H1 (cell line): ENCODE measurements at regions not wholly inside any gene's neighbourhood (a gene's known extent, or its start where the extent isn't known, plus 50 kb on each side); places are given as distances from the start of the nearest gene placed in this dataset.

Experiments
- CTCF ChIA-PET: fragments of 300-600 bp; sonication (Branson Sonifier 250); formaldehyde crosslinking; loops from one replicate; lab custom pipeline; 2021; ENCODE audit not compliant: partially characterized antibody; lab: Charles Lee
- POLR2A ChIA-PET: fragments of 300-600 bp; sonication (Branson Sonifier 250); formaldehyde crosslinking; loops from one replicate; lab custom pipeline; 2021; ENCODE audit warnings: inconsistent platforms; ENCODE audit not compliant: partially characterized antibody; lab: Charles Lee
- DNase-seq, 2 experiments: peaks; one replicate each; pipeline versions ENCODE4 v3.0.0 to v3.0.0-alpha.2; 2010 to 2022; ENCODE audit warnings: low spot score in 2 of 2, low read depth in 1 of 2, mixed read lengths in 1 of 2
- FAIRE-seq: peaks from 2 replicates; lab custom pipeline; 2011; peaks lifted over from hg19 to GRCh38; lab: Jason Lieb, UNC
- H2AFZ ChIP-seq: 2 replicates; pipeline ENCODE4 v1.8.1; 2012; ENCODE audit warnings: low read length, inconsistent platforms
- H2AK5ac ChIP-seq: 2 replicates; pipeline ENCODE4 v1.6.1; 2013; ENCODE audit warnings: low read depth, low read length
- H2BK120ac ChIP-seq: replicated peaks from 2 replicates; pipeline ENCODE3; 2013; ENCODE audit warnings: low read depth, low read length, inconsistent platforms
- H2BK12ac ChIP-seq: 2 replicates; pipeline ENCODE4 v1.6.1; 2013; ENCODE audit warnings: low read depth, low read length
- H2BK15ac ChIP-seq: 2 replicates; pipeline ENCODE4 v1.6.1; 2013; ENCODE audit warnings: low read length
- H2BK20ac ChIP-seq: 2 replicates; pipeline ENCODE4 v1.6.1; 2013; ENCODE audit warnings: low read length
- H2BK5ac ChIP-seq: 2 replicates; pipeline ENCODE4 v1.6.1; 2013; ENCODE audit warnings: low read depth, low read length
- H3K14ac ChIP-seq: 2 replicates; pipeline ENCODE4 v1.6.1; 2013; ENCODE audit warnings: inconsistent platforms; ENCODE audit not compliant: insufficient read length
- H3K18ac ChIP-seq: 2 replicates; pipeline ENCODE4 v1.6.1; 2013; ENCODE audit warnings: low read length; ENCODE audit errors: extremely low read depth
- H3K23ac ChIP-seq: 2 replicates; pipeline ENCODE4 v1.6.1; 2013; ENCODE audit warnings: inconsistent platforms; ENCODE audit not compliant: insufficient read length
- H3K23me2 ChIP-seq: 2 replicates; pipeline ENCODE4 v1.6.1; 2013; ENCODE audit warnings: low read depth, low read length
- H3K27ac ChIP-seq: 2 replicates; pipeline ENCODE4 v1.6.1; 2011; ENCODE audit warnings: low read depth, low read length, inconsistent platforms
- H3K27me3 ChIP-seq, 4 experiments: replicated peaks in 1 of 4; 1 replicate in 1 of 4; 2 replicates in 3 of 4; pipeline versions ENCODE4 v1.6.1 to v1.8.1; 2011 to 2013; ENCODE audit warnings: low read length in 3 of 4, mild to moderate bottlenecking in 3 of 4, inconsistent platforms in 2 of 4, mixed read lengths in 2 of 4, moderate library complexity in 1 of 4; ENCODE audit not compliant: control insufficient read depth in 3 of 4, insufficient read depth in 3 of 4; ENCODE audit errors: extremely low read depth in 1 of 4
- H3K36me3 ChIP-seq, 4 experiments: 2 replicates each; pipeline versions ENCODE4 v1.6.1 to v1.8.1; 2011 to 2013; ENCODE audit warnings: mild to moderate bottlenecking in 4 of 4, low read length in 3 of 4, moderate library complexity in 2 of 4, control low read depth in 1 of 4, inconsistent platforms in 1 of 4; ENCODE audit not compliant: insufficient read depth in 4 of 4, control insufficient read depth in 2 of 4
- H3K4ac ChIP-seq: replicated peaks from 2 replicates; pipeline ENCODE3; 2013; ENCODE audit warnings: low read length, low read depth, mixed read lengths, inconsistent platforms; ENCODE audit not compliant: insufficient read length
- H3K4me1 ChIP-seq, 4 experiments: replicated peaks in 1 of 4; 1 replicate in 1 of 4; 2 replicates in 3 of 4; pipeline versions ENCODE4 v1.6.1 to v1.8.1; 2011 to 2013; ENCODE audit warnings: low read length in 3 of 4, inconsistent platforms in 2 of 4, mixed read lengths in 1 of 4; ENCODE audit not compliant: insufficient read depth in 4 of 4, control insufficient read depth in 3 of 4
- H3K4me2 ChIP-seq, 2 experiments: 2 replicates each; pipeline versions ENCODE4 v1.6.1 to v1.8.1; 2011 to 2013; ENCODE audit warnings: low read depth in 2 of 2, low read length in 2 of 2, control low read depth in 1 of 2, inconsistent platforms in 1 of 2, mild to moderate bottlenecking in 1 of 2; ENCODE audit not compliant: insufficient read depth in 1 of 2
- H3K4me3 ChIP-seq, 4 experiments: fragments of 200-600, 300-600 bp in 1 of 4; sonication (generic), shearing (Covaris generic), sonication (Bioruptor Twin) in 1 of 4; 2 replicates each; pipeline versions ENCODE4 v1.5.1 to v1.8.1; 2011 to 2016; ENCODE audit warnings: low read length in 4 of 4, low read depth in 3 of 4, control low read depth in 2 of 4, inconsistent platforms in 2 of 4, mild to moderate bottlenecking in 2 of 4, mixed read lengths in 1 of 4, moderate library complexity in 1 of 4; ENCODE audit not compliant: insufficient read depth in 2 of 4; ENCODE audit errors: extremely low read depth in 1 of 4
- H3K56ac ChIP-seq: replicated peaks from 2 replicates; pipeline ENCODE3; 2013; ENCODE audit warnings: low read depth, mild to moderate bottlenecking, mixed read lengths, low read length, inconsistent platforms; ENCODE audit not compliant: insufficient read length
- H3K79me1 ChIP-seq: 2 replicates; pipeline ENCODE4 v1.6.1; 2013; ENCODE audit warnings: low read depth, low read length, control low read depth
- H3K79me2 ChIP-seq, 2 experiments: 2 replicates each; pipeline versions ENCODE4 v1.6.1 to v1.8.1; 2012 to 2013; ENCODE audit warnings: low read length in 2 of 2, mild to moderate bottlenecking in 2 of 2, inconsistent platforms in 1 of 2; ENCODE audit not compliant: insufficient read depth in 2 of 2, control insufficient read depth in 1 of 2
- H3K9ac ChIP-seq, 4 experiments: replicated peaks in 1 of 4; 1 replicate in 1 of 4; 2 replicates in 3 of 4; pipeline versions ENCODE4 v1.6.1 to v1.8.1; 2011 to 2013; ENCODE audit warnings: low read depth in 3 of 4, low read length in 3 of 4, control low read depth in 2 of 4, mild to moderate bottlenecking in 2 of 4, moderate library complexity in 2 of 4, inconsistent platforms in 1 of 4; ENCODE audit errors: extremely low read depth in 1 of 4
- H3K9me3 ChIP-seq, 2 experiments: 2 replicates each; pipeline versions ENCODE4 v1.6.1 to v1.8.1; 2012 to 2013; ENCODE audit warnings: mild to moderate bottlenecking in 2 of 2, moderate library complexity in 2 of 2, control low read depth in 1 of 2, inconsistent platforms in 1 of 2, low read depth in 1 of 2, low read length in 1 of 2, mixed read lengths in 1 of 2; ENCODE audit not compliant: insufficient read depth in 2 of 2
- H4K20me1 ChIP-seq, 2 experiments: replicated peaks in 1 of 2; 2 replicates each; pipeline versions ENCODE3 to v1.8.1; 2011 to 2013; ENCODE audit warnings: inconsistent platforms in 2 of 2, low read length in 2 of 2, mild to moderate bottlenecking in 1 of 2; ENCODE audit not compliant: insufficient read depth in 2 of 2, control insufficient read depth in 1 of 2
- H4K5ac ChIP-seq: 2 replicates; pipeline ENCODE4 v1.6.1; 2013; ENCODE audit warnings: low read length, low read depth, mixed read lengths, inconsistent platforms; ENCODE audit not compliant: insufficient read length
- H4K8ac ChIP-seq: 2 replicates; pipeline ENCODE4 v1.8.0; 2013; ENCODE audit warnings: mild to moderate bottlenecking, moderate library complexity, low read length, inconsistent platforms; ENCODE audit not compliant: insufficient read depth; ENCODE audit errors: extremely low read depth
- H4K91ac ChIP-seq: replicated peaks from 2 replicates; pipeline ENCODE3; 2013; ENCODE audit warnings: low read length, mixed read lengths, inconsistent platforms; ENCODE audit not compliant: insufficient read length
- E2F6 ChIP-seq: IDR thresholded peaks from 2 replicates; pipeline ENCODE4 v1.6.1; 2012; ENCODE audit warnings: inconsistent platforms
- EP300 ChIP-seq, 2 experiments: IDR thresholded peaks; 1 replicate in 1 of 2; 2 replicates in 1 of 2; pipeline ENCODE4 v1.6.1; 2011 to 2012; ENCODE audit warnings: low read depth in 2 of 2, low read length in 2 of 2, mild to moderate bottlenecking in 2 of 2, borderline replicate concordance in 1 of 2, inconsistent platforms in 1 of 2, moderate library complexity in 1 of 2
- FOSL1 ChIP-seq: IDR thresholded peaks from 2 replicates; pipeline ENCODE4 v1.6.1; 2011; ENCODE audit warnings: mild to moderate bottlenecking, low read depth, low read length, moderate library complexity; ENCODE audit not compliant: insufficient read depth
- JUND ChIP-seq: IDR thresholded peaks from 2 replicates; pipeline ENCODE4 v1.6.1; 2011; ENCODE audit warnings: mild to moderate bottlenecking, improper control_type of control experiment, low read length
- KDM5A ChIP-seq: fragments of 200-600 bp; IDR thresholded peaks from 2 replicates; pipeline ENCODE4 v1.7.1; 2012; ENCODE audit warnings: mild to moderate bottlenecking, low read length, inconsistent platforms, mixed read lengths
- NANOG ChIP-seq: IDR thresholded peaks from 2 replicates; pipeline ENCODE4 v1.6.1; 2011; ENCODE audit warnings: low read length, low read depth, mild to moderate bottlenecking, inconsistent platforms; ENCODE audit not compliant: insufficient read depth, poor library complexity, severe bottlenecking
- POLR2A ChIP-seq, 2 experiments: IDR thresholded peaks; 1 replicate in 1 of 2; 2 replicates in 1 of 2; pipeline ENCODE4 v1.6.1; 2011; ENCODE audit warnings: low read depth in 2 of 2, low read length in 2 of 2, mild to moderate bottlenecking in 2 of 2; ENCODE audit errors: control extremely low read depth in 1 of 2
- POLR2AphosphoS5 ChIP-seq: IDR thresholded peaks from 2 replicates; pipeline ENCODE4 v1.6.1; 2011; ENCODE audit warnings: low read depth, low read length
- RXRA ChIP-seq: IDR thresholded peaks from 2 replicates; pipeline ENCODE4 v1.6.1; 2011; ENCODE audit warnings: low read depth, mild to moderate bottlenecking, low read length, moderate library complexity; ENCODE audit not compliant: insufficient read depth
- WGBS, 2 experiments: shearing (Covaris generic) in 1 of 2; methylation state at CpG; one replicate each; pipeline versions ENCODE4 v1.1.6 to v1.1.7; 2013 to 2015; ENCODE audit warnings: low lambda C conversion rate in 2 of 2, mixed read lengths in 2 of 2, inconsistent platforms in 1 of 2, low coverage in 1 of 2, missing lambda C conversion rate in 1 of 2; ENCODE audit not compliant: insufficient replicate concordance in 2 of 2, insufficient coverage in 1 of 2, insufficient read length in 1 of 2; ENCODE audit errors: extremely low coverage in 1 of 2, missing lambda C conversion rate in 1 of 2; 5-methylcytosine and 5-hydroxymethylcytosine counted together

- H2AFZ ChIP-seq: no peak overlapping the region
- no peaks in the 10 kb centered on the region for H3K79me2 ChIP-seq
- H3K9ac ChIP-seq: no peak overlapping the region
- H4K5ac ChIP-seq: no peak overlapping the region
- peaks cover 4% of the 10 kb centered on the region; the same call in 1 of the 2 replicates for H3K23me2 ChIP-seq
- WGBS, 2 experiments: 78% methylated on average over 5 of the region's 5 CpGs; no CpG with 5 or more reads in 1 of the 2 experiments
- DNase-seq (no peak), FAIRE-seq (no peak)
- H3K79me1 ChIP-seq: peaks cover under 1% of the 10 kb centered on the region; the same call in 1 of the 2 replicates
- no peak overlapping the region for H3K4me3 ChIP-seq
- ChIA-PET POLR2A (no interaction called here), CTCF (interaction anchor here (0.9 to 2.1 kb wide), 6 partner anchors 15 to 414 kb away, joined by 3 to 5 read pairs (median 4); partner anchors contain the start of gene EXT2)
- no peaks in the 10 kb centered on the region for H3K4me1 ChIP-seq
- no peak overlapping the region for H4K8ac ChIP-seq
- no peak overlapping the region for H2BK20ac ChIP-seq
- no peak overlapping the region for H3K4ac ChIP-seq
- no peaks in the 10 kb centered on the region for H3K9me3 ChIP-seq
- H4K91ac ChIP-seq: no peak overlapping the region
- H3K56ac ChIP-seq: no peak overlapping the region
- H3K4me2 ChIP-seq: no peak overlapping the region
- no peak overlapping the region for H2BK12ac ChIP-seq
- no peak overlapping the region for H3K18ac ChIP-seq
- no peak overlapping the region for H3K14ac ChIP-seq
- H3K27ac ChIP-seq: no peak overlapping the region
- TF ChIP-seq E2F6 (no peak), JUND (no peak), POLR2A (IDR thresholded peaks at IDR 0.05; ENCODE audit: control extremely low read depth in 1 of 2, low read depth in 2 of 2, low read length in 2 of 2) (no peak), POLR2AphosphoS5 (no peak), NANOG (no peak), EP300 (IDR thresholded peaks at IDR 0.05; ENCODE audit: borderline replicate concordance in 1 of 2, low read depth in 2 of 2, low read length in 2 of 2) (no peak), RXRA (no peak), FOSL1 (no peak), KDM5A (no peak)
- TF ChIP-seq, all 59 proteins: peak for 0
- Histone ChIP-seq H3K36me3 (no peaks in the 10 kb centered on the region), H2BK5ac (no peak overlapping the region), H2AK5ac (no peak overlapping the region), H2BK15ac (no peak overlapping the region), H3K27me3 (no peaks in the 10 kb centered on the region; a peak in 3 of 7 replicates), H3K23ac (no peak overlapping the region), H4K20me1 (peaks cover 0 to 1% of the 10 kb centered on the region in 2 experiments), H2BK120ac (no peak overlapping the region)
Measured at GRCh38 chr11:44509296-44509695, 56.2 kb upstream of the CD82 start.
